22Rv1 (cell line): ENCODE measurements at regions not wholly inside any gene's neighbourhood (a gene's known extent, or its start where the extent isn't known, plus 50 kb on each side); places are given as distances from the start of the nearest gene placed in this dataset.

Experiments used
- ZFX ChIP-seq: fragments of 450-650 bp; IDR thresholded peaks from 2 replicates; pipeline ENCODE4 v1.6.1; 2017; ENCODE audit warnings: antibody characterized with exemption, borderline replicate concordance
- TF ChIP-seq, protein P1 (sequence below): fragments of 450-650 bp; IDR thresholded peaks from 2 replicates; pipeline ENCODE4 v1.5.1; 2017; ENCODE audit warnings: mild to moderate bottlenecking

DNA sequence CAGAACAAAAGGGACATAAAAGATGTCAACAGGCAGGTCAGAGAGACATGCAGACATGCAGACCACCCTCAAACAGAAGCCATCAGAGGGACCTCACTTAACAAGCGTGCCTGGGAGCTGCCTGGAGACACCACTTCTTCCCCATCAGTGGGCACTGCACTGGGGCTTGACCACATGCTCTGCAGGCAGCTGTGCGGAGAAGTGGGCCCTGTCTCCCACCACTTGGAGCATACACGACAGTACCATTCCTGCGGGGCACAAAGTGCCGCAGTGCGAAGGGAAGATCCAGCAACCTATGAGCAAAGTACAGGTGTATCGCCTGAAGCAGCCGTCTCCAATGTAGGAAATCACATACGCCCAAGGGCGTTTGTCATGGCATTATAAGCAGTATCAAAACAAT is 150.5 kb upstream of the FOXD4L5 start:
- TF ChIP-seq, protein P1, sequence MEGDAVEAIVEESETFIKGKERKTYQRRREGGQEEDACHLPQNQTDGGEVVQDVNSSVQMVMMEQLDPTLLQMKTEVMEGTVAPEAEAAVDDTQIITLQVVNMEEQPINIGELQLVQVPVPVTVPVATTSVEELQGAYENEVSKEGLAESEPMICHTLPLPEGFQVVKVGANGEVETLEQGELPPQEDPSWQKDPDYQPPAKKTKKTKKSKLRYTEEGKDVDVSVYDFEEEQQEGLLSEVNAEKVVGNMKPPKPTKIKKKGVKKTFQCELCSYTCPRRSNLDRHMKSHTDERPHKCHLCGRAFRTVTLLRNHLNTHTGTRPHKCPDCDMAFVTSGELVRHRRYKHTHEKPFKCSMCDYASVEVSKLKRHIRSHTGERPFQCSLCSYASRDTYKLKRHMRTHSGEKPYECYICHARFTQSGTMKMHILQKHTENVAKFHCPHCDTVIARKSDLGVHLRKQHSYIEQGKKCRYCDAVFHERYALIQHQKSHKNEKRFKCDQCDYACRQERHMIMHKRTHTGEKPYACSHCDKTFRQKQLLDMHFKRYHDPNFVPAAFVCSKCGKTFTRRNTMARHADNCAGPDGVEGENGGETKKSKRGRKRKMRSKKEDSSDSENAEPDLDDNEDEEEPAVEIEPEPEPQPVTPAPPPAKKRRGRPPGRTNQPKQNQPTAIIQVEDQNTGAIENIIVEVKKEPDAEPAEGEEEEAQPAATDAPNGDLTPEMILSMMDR = no peak
- no peak for TF ChIP-seq ZFX
